ENCODE measurements at regions not wholly inside any gene's neighbourhood (a gene's known extent, or its start where the extent isn't known, plus 50 kb on each side); places are given as distances from the start of the nearest gene placed in this dataset.

DNA sequence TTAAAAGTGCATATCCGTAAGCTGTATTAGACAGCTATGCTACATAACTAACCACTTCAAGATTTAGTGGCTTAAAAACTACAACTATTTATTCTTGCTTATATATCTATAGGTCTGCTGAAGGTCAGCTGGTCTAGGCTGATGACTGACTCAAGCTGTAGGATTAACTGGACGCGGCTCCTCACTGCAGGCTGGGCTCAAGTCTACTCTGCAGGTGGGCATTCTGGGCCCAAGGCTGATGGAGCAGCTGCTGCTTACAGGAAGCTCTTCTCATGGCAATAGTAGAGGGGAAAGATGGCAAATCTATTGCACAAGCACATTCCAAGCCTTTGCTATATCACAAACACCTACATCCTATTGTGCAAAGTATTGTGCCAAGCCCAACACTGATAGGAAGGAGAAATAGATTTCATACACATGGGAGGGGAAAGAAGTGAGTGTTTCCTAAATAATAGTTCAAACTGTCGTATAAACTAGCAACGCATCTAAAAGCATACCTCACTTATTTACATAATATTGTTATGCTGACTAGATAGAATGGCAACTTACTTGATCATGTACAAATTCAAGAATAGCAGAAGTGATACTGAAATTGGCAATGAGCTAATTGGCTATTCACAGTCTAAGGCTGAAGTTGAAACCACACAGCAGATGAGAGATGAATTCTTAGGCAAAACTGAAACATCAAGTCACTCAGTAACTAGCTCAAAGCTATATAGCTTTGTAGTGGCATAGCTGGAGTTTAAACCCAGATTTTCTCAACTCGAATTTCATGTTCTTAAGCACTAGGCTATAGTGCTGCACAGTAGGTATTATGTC, 263.8 kb downstream of the NKX6-1 start:
- no peak for TF ChIP-seq CTCF (IDR thresholded peaks at IDR 0.05 in 4 of 5, conservative IDR thresholded peaks at IDR 0.05 in 1 of 5)
- TF ChIP-seq POLR2A (IDR thresholded peaks at IDR 0.05), result no peak
